SK-N-SH treated with all-trans-retinoic acid at 6 μM for 48 hours (cell line): ENCODE measurements at regions not wholly inside any gene's neighbourhood (a gene's known extent, or its start where the extent isn't known, plus 50 kb on each side); places are given as distances from the start of the nearest gene placed in this dataset.

Experiments
- ATAC-seq: fragments of 200-7000 bp; cut with Tn5 transposase; 3 replicates; pipeline ENCODE4 v1.9.1; 2020; ENCODE audit warnings: mild to moderate bottlenecking, moderate library complexity
- ARNTL ChIP-seq: fragments of 450-650 bp; formaldehyde crosslinking; IDR thresholded peaks from 2 replicates; pipeline ENCODE4 v1.5.0; 2020; ENCODE audit warnings: low read depth, mild to moderate bottlenecking, moderate library complexity, borderline replicate concordance
- BACH2 ChIP-seq: fragments of 250-450 bp; sonication (Bioruptor Pico); IDR thresholded peaks from 2 replicates; pipeline ENCODE4 v1.9.0; 2021; ENCODE audit warnings: mild to moderate bottlenecking, borderline replicate concordance
- CSDC2 ChIP-seq: fragments of 250-450 bp; sonication (Bioruptor Pico); IDR thresholded peaks from 2 replicates; pipeline ENCODE4 v1.5.0; 2020; ENCODE audit warnings: mild to moderate bottlenecking, moderate library complexity
- CSRNP3 ChIP-seq: fragments of 250-450 bp; sonication (Bioruptor Pico); IDR thresholded peaks from 2 replicates; pipeline ENCODE4 v1.5.1; 2021; ENCODE audit warnings: mild to moderate bottlenecking, moderate library complexity
- ESRRG ChIP-seq: fragments of 250-450 bp; sonication (Bioruptor Pico); IDR thresholded peaks from 2 replicates; pipeline ENCODE4 v1.6.1; 2021; ENCODE audit warnings: mild to moderate bottlenecking
- GLIS3 ChIP-seq: fragments of 250-450 bp; sonication (Bioruptor Pico); IDR thresholded peaks from 2 replicates; pipeline ENCODE4 v1.5.0; 2020; ENCODE audit warnings: mild to moderate bottlenecking, moderate library complexity
- ISL1 ChIP-seq: fragments of 250-450 bp; sonication (Bioruptor Pico); IDR thresholded peaks from 2 replicates; pipeline ENCODE4 v2.1.2; 2022; ENCODE audit warnings: mild to moderate bottlenecking, moderate library complexity
- OSR1 ChIP-seq: fragments of 250-450 bp; sonication (Bioruptor Pico); IDR thresholded peaks from 2 replicates; pipeline ENCODE4 v1.8.0; 2022; ENCODE audit warnings: moderate library complexity, mild to moderate bottlenecking, inconsistent platforms
- PATZ1 ChIP-seq: fragments of 250-450 bp; sonication (Bioruptor Pico); IDR thresholded peaks from 2 replicates; pipeline ENCODE4 v1.8.0; 2020; ENCODE audit warnings: mild to moderate bottlenecking, moderate library complexity, borderline replicate concordance
- PPARA ChIP-seq: fragments of 250-450 bp; sonication (Bioruptor Pico); IDR thresholded peaks from 2 replicates; pipeline ENCODE4 v1.5.0; 2020; ENCODE audit warnings: mild to moderate bottlenecking, borderline replicate concordance
- RARB ChIP-seq: fragments of 250-450 bp; sonication (Bioruptor Pico); IDR thresholded peaks from 2 replicates; pipeline ENCODE4 v1.8.0; 2021; ENCODE audit warnings: mild to moderate bottlenecking, moderate library complexity
- SNAI2 ChIP-seq: fragments of 250-450 bp; sonication (Bioruptor Pico); IDR thresholded peaks from 2 replicates; pipeline ENCODE4 v1.5.0; 2020; ENCODE audit warnings: mild to moderate bottlenecking, moderate library complexity
- TCF4 ChIP-seq: fragments of 250-450 bp; sonication (Bioruptor Pico); IDR thresholded peaks from 2 replicates; pipeline ENCODE4 v1.8.0; 2021; ENCODE audit warnings: mild to moderate bottlenecking, moderate library complexity, borderline replicate concordance
- TOX ChIP-seq: fragments of 250-450 bp; sonication (Bioruptor Pico); IDR thresholded peaks from 2 replicates; pipeline ENCODE4 v1.8.0; 2021; ENCODE audit warnings: mild to moderate bottlenecking, moderate library complexity, borderline replicate concordance
- TSHZ2 ChIP-seq: fragments of 250-450 bp; sonication (Bioruptor Pico); IDR thresholded peaks from 2 replicates; pipeline ENCODE4 v1.5.0; 2020; ENCODE audit warnings: mild to moderate bottlenecking, moderate library complexity
- ZC3H10 ChIP-seq: fragments of 250-450 bp; sonication (Bioruptor Pico); IDR thresholded peaks from 2 replicates; pipeline ENCODE4 v1.5.1; 2021; ENCODE audit warnings: mild to moderate bottlenecking, moderate library complexity
- ZFP3 ChIP-seq: fragments of 250-450 bp; sonication (Bioruptor Pico); IDR thresholded peaks from 2 replicates; pipeline ENCODE4 v1.5.0; 2020; ENCODE audit warnings: mild to moderate bottlenecking, moderate library complexity
- ZFP30 ChIP-seq: fragments of 450-650 bp; formaldehyde crosslinking; IDR thresholded peaks from 2 replicates; pipeline ENCODE4 v1.5.0; 2022; ENCODE audit warnings: mild to moderate bottlenecking, moderate library complexity
- ZNF565 ChIP-seq: fragments of 450-650 bp; formaldehyde crosslinking; conservative IDR thresholded peaks from 2 replicates; pipeline ENCODE4 v1.5.0; 2020; ENCODE audit warnings: low read depth, mild to moderate bottlenecking, moderate library complexity
- ZNF70 ChIP-seq: fragments of 450-650 bp; formaldehyde crosslinking; IDR thresholded peaks from 2 replicates; pipeline ENCODE4 v1.5.0; 2020; ENCODE audit warnings: mild to moderate bottlenecking, moderate library complexity
- ZNF8 ChIP-seq: fragments of 450-650 bp; formaldehyde crosslinking; IDR thresholded peaks from 2 replicates; pipeline ENCODE4 v1.5.0; 2020; ENCODE audit warnings: mild to moderate bottlenecking, moderate library complexity
- TF ChIP-seq, protein P1 (sequence below): fragments of 250-450 bp; sonication (Bioruptor Pico); IDR thresholded peaks from 2 replicates; pipeline ENCODE4 v1.8.0; 2021; ENCODE audit warnings: low read depth, mild to moderate bottlenecking, moderate library complexity, borderline replicate concordance
- TF ChIP-seq, protein P2 (sequence below): fragments of 250-450 bp; sonication (Bioruptor Pico); IDR thresholded peaks from 2 replicates; pipeline ENCODE4 v1.5.1; 2020; ENCODE audit warnings: low read depth, mild to moderate bottlenecking, moderate library complexity

- TF ChIP-seq ZFP3 (no peak), PATZ1 (no peak), ESRRG (CRISPR knock-in tag) (no peak), CSRNP3 (CRISPR knock-in tag) (no peak), PPARA (CRISPR knock-in tag) (no peak), TCF4 (CRISPR knock-in tag) (no peak), ZFP30 (no peak), TSHZ2 (no peak), ARNTL (CRISPR knock-in tag) (no peak), GLIS3 (CRISPR knock-in tag) (no peak), ZNF565 (CRISPR knock-in tag) (no peak), OSR1 (CRISPR knock-in tag) (no peak)
- TF ChIP-seq, protein P1, sequence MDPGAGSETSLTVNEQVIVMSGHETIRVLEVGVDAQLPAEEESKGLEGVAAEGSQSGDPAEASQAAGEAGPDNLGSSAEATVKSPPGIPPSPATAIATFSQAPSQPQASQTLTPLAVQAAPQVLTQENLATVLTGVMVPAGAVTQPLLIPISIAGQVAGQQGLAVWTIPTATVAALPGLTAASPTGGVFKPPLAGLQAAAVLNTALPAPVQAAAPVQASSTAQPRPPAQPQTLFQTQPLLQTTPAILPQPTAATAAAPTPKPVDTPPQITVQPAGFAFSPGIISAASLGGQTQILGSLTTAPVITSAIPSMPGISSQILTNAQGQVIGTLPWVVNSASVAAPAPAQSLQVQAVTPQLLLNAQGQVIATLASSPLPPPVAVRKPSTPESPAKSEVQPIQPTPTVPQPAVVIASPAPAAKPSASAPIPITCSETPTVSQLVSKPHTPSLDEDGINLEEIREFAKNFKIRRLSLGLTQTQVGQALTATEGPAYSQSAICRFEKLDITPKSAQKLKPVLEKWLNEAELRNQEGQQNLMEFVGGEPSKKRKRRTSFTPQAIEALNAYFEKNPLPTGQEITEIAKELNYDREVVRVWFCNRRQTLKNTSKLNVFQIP, result no peak
- ATAC-seq, result no peak
Observed at GRCh38 chr6:139839506-139840156, 465.2 kb upstream of the CITED2 start.

DNA sequence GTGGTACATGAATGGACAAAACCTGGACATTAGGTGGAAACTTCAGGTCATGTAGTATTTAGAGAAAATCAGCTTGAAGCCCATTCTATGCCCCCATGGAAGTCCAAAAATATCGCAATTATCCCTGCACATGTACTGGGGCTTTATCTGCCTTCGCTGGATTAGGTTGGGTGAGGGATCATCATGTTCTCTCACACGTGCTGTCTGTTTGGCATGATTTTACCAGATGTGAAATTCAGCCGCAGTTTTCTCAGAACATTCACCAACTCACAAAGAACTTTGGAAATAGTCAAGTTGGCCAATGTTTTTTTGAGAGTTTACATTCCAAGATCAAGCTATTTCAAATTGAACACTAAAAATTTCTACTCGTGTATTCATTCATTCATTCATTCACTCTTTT is 459.8 kb upstream of the CITED2 start:
- TF ChIP-seq ZC3H10 (CRISPR knock-in tag) (no peak), RARB (no peak), ISL1 (CRISPR knock-in tag) (no peak), CSDC2 (no peak), TCF4 (CRISPR knock-in tag) (no peak), ZNF8 (CRISPR knock-in tag) (no peak), TOX (no peak), ZFP30 (no peak), ESRRG (CRISPR knock-in tag) (no peak), ARNTL (CRISPR knock-in tag) (no peak), BACH2 (CRISPR knock-in tag) (no peak), OSR1 (CRISPR knock-in tag) (no peak), SNAI2 (no peak), PPARA (CRISPR knock-in tag) (no peak), ZNF70 (CRISPR knock-in tag) (no peak)
- ATAC-seq, result no peak

GRCh38 chr6:139833592-139833991 is 459.1 kb upstream of the CITED2 start:
- ATAC-seq, result no peak
- TF ChIP-seq, protein P2, sequence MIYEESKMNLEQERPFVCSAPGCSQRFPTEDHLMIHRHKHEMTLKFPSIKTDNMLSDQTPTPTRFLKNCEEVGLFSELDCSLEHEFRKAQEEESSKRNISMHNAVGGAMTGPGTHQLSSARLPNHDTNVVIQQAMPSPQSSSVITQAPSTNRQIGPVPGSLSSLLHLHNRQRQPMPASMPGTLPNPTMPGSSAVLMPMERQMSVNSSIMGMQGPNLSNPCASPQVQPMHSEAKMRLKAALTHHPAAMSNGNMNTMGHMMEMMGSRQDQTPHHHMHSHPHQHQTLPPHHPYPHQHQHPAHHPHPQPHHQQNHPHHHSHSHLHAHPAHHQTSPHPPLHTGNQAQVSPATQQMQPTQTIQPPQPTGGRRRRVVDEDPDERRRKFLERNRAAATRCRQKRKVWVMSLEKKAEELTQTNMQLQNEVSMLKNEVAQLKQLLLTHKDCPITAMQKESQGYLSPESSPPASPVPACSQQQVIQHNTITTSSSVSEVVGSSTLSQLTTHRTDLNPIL, result no peak
- TF ChIP-seq CSRNP3 (CRISPR knock-in tag) (no peak), ESRRG (CRISPR knock-in tag) (no peak), GLIS3 (CRISPR knock-in tag) (no peak), OSR1 (CRISPR knock-in tag) (no peak), BACH2 (CRISPR knock-in tag) (no peak), ZFP3 (no peak), TOX (no peak)
